NCI-H1417 (cell line): ENCODE measurements at regions not wholly inside any gene's neighbourhood (a gene's known extent, or its start where the extent isn't known, plus 50 kb on each side); places are given as distances from the start of the nearest gene placed in this dataset.
"Not testable (repeated sequence)": the region's sequence is repeated elsewhere in the genome, so short reads cannot be mapped to it uniquely, and the experiment has no call there.

Experiments
- DNase-seq, 3 experiments: peaks; one replicate each; lab custom pipeline; 2025; lab: John Stamatoyannopoulos, UW

- DNase-seq: no peak
Measured at GRCh38 chr12:68425998-68426397, 93.8 kb upstream of the MDM1 start.

GRCh38 chr12:68428211-68428610 is 96.0 kb upstream of the MDM1 start:
- DNase-seq: no peak

DNA sequence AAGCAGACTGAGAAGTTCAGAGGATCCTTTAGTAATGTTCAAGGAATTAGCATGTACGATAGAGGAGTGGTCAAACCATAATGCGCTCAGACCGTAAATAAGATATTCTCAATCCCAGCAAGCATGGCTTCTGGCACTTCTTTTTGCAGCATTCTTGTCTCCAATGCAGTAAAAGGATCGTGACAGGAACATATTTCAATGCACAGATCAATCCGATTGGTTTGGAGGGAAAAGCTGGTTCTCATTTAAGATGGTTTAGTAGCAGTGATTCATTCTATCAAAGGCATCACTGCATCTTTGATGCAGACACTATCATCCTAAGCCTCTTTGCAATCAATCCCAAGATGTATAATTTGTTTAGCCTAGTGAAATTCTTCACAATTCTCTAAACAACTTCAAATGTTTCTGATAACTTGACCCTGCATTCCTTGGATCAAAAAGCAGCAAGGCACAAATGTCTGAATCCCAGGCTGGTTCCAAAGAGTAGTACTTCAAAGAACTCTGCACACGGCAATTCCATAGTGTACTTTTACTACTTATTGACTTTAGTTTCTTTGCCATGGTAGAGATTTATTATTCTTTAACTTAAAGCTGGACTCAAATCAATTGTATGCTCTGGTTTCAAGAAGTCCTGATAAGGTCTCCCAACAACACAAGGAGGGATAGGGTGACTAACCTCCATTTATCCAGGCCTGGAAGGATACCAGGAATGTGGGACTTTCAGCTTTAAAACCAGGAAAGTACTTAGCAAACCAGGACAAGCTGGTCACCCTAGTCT is 96.8 kb upstream of the MDM1 start:
- no peak for DNase-seq

GRCh38 chr12:68429696-68430095 is 97.5 kb upstream of the MDM1 start:
- DNase-seq: no peak

DNA sequence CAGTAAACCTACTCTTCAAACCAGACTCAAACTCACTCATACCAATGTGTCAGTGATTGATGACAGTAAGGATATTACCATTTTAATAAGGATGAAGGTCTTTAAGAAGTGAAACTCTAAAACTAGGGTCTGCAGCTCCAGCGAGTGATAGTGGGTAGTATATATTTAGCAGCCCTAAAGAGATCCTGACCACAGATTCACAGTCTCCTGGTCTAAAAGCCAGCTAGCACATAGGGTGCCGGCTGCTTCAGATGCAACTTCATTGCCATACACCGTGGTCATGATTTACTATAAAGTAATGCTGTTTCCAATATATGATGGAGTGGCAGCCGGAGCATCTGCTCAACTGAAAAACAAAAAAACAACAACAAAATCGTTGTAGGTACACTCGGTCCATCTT is 99.6 kb upstream of the MDM1 start:
- no peak for DNase-seq

GRCh38 chr12:68432622-68433021 is 100.5 kb upstream of the MDM1 start:
- no peak for DNase-seq

DNA sequence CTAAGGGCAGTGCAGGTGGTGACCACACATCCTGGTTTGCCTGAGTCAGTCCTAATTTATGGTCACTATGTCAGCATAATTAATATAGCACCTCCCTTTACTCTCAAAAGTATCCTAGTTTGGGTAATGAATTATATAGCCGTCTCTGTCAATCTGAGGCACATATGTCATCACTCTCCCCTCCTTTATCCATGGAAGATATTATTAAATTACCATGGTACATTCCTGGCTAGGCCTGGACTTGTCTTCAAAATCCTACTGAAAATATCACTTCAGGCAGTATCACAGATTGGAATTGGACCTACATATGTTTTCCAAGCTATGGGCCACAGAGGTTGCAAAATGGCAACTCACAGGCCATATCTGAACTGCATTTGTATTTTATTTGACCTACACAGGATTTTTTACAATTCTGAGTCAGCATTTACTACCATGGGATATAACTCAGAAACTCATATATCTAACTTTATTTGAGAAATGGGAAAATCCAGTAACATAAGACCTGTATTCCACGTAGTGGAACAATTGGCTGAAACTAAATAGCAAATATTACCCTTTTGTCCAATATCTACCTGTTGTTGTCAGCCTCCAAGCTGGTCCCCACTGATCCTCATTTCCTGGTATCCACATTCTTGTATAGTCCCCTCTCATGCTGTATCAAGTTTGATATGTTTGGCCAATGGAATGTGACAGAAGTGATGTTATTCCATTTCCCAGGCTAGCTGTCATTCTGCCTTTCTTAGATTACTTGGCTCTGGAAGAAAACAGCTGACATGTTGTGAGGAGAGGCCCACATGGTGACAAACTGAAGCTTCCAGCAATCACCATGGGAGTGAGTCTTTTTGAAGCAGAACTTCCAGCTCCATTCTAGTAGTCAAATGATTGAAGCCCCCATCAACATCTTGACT is 102.5 kb upstream of the MDM1 start:
- DNase-seq: no peak

DNA sequence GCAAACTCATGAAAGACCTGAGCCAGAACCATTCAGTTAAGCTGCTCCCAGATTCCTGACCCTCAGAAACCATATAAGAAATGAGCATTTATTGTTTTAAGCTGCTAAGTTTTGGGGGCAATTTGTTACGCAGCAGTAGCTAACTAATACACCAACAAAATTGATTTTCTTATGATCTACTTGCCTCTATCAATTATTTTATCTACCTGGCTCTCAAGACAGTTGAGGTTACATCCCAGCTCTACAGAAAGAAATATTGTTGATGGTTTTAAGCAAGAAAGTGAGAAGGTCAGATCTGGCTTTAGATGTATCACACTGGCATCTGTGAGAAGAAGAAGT is 103.1 kb upstream of the MDM1 start:
- no peak for DNase-seq

DNA sequence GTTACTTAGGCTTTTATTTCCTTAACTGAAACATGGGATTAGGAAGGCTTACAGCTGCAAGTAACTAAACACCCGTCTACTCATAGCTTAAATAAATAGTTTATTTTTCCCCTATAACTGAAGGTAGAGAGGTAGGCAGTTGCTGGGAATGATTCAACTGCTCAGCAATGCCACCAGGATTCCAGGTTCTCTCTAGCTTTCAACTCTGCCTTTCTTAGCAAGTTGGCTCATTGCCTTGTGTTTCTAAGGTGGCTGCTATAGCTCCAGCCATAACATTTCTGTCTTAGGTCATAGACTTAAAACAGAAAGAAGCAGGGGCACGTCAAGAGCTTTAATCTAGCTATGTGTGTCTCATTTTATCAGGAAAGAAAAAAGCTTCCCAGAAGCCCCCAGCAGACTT is 103.7 kb upstream of the MDM1 start:
- no peak for DNase-seq

- no peak for DNase-seq
Measured at GRCh38 chr12:68438601-68439000, 106.4 kb upstream of the MDM1 start.

GRCh38 chr12:68439368-68440045 is 107.3 kb upstream of the MDM1 start:
- DNase-seq: no peak

- DNase-seq: no peak
Measured at GRCh38 chr12:68440068-68440581, 108.0 kb upstream of the MDM1 start.

DNA sequence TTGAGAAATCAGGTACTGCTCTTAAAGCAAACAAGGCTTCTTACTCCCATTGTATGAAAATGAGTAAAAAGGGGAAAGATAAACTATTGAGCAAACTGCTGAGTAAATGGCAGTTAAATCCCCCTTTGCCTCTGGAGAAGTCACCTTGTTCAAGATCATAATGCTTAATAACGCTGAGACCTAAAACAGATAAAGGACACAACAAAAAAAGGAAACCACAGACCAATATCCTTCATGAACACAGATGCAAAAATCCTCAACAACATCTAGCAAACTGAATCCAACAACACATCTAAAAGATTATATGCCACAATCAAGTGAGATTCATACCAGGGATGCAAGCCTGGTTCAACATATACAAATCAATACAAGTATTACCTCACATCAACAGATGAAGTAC is 109.0 kb upstream of the MDM1 start:
- DNase-seq: no peak

- not testable (repeated sequence) for DNase-seq
Measured at GRCh38 chr12:68442353-68442972, 110.3 kb upstream of the MDM1 start.

DNA sequence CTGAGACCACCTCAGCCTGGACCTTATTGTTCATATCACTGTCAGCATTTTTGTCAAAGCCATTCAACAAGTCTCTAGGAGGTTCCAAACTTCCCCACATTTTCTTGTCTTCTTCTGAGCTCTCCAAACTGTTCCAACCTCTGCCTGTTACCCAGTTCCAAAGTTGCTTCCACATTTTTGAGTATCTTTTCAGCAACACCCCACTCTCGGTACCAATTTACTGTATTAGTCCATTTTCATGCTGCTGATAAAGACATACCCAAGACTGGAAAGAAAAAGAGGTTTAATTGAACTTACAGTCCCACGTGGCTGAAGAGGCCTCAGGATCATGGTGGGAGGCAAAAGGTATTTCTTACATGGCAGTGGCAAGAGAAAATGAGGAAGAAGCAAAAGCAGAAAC is 111.5 kb upstream of the MDM1 start:
- DNase-seq: not testable (repeated sequence)

DNA sequence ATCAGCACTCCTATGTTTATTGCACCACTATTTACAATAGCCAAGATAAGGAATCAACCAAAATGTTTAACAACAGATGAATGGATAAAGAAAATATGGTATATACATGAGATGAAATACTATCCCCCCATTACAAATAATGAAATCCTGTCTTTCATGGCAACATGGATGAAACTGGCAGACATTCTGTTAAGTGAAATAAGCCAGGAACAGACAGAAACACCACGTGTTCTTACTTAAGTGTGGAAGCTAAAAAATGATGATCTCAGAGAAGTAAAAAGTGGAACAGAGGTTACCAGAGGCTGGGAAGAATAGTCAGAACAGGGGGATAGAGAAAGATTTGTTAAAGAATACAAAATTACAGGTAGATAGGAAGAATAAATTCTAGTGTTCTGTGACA is 113.7 kb upstream of the MDM1 start:
- no peak for DNase-seq

DNA sequence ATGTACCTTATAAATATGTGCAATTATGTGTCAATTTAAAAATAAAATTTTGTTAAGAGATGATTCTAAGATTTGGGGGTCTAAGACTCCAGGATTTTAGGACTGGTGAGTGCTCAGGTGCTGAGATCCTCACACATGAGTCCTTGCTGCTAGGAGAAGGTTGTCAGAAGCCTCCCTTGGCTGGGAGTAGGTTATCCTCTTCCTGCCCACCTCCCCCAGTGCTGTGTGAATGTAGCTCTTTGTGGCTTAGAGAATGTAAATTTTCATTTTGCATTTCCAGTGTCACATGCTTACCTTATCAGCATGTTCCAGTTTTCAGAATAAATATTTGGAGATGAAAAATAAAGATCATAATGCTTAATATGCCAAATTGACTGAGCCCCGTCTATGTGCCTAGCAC is 114.2 kb upstream of the MDM1 start:
- DNase-seq: peak in 1 of 3 experiments; percentile 39

DNA sequence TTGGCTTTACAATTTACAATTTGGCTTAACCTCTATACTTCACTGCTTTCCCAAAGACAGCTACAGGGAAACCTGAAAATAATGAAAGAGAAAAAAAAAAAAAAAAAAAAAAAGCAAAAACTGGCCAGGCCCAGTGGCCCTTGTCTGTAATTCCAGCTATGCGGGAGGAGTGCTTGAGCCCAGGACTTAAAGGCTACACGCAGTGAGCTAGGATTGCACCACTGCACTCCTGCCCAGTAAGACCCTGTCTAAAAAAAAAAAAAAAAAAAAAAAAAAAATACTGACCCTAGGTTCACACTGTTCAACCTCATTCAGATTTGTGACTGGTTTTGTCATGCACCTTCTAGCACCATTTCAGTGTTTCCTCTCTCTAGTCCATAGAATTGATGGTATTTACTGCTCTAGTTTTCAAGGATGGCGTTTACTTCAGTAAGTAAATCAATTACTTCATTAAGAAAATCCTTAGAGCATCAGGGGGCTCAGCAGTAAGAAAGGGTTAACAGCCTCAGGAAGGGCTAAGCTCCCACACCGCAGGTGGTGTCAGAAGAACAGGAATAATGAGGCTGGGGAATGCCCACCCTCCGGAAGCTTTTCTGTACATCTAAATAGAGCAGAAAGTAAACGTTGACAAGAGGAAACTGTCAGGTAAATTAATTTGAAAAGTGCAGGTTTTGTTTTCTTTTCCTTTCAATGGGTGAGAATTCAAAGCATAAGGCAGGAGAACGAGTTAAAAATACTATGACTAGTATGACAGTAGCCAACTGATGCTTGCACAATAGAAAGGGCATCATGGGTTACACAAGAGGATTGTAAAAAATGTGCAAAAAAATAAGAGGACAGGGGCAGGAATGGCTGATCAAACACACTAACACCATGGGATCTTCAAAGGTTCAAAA is 115.0 kb upstream of the MDM1 start:
- peak; percentile 17 to 85 (median 61) for DNase-seq

GRCh38 chr12:68447797-68448260 is 115.7 kb upstream of the MDM1 start:
- DNase-seq: no peak

DNA sequence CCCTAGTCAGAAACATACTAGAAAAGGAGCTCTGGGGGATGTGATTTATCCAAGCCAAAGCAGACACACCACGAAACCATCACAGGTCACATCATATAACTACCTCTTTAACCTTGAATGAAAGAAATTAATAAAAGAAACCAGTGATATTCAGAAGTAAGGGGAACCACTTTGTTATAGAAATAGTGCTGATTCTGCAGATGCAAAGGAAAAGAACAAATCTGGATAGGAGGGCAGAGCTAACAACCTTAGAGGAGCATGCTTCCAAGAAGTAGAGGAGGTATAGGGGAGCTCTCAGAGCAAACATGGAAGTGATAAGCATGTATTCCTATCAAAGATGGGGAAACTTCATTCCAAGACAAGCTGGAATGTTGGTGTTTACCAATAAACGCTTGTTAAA is 117.0 kb upstream of the MDM1 start:
- DNase-seq: no peak

DNA sequence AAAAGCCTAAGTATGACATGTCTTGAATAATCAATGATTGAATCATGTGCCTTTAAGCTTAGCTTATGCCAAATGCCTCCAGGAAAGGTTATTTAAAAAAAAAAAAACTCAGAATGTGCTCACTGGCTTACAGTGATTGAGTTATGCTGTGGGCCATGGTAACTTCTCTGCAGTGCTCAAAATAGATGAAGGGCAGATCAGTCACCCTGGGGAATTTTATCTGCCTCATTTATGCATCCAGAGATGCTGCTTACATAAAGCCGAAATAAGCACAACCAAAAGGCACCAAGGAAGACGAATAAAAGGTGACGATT is 118.7 kb upstream of the MDM1 start:
- DNase-seq: no peak
